ENCODE measurements at regions not wholly inside any gene's neighbourhood (a gene's known extent, or its start where the extent isn't known, plus 50 kb on each side); places are given as distances from the start of the nearest gene placed in this dataset.

- Histone ChIP-seq H3K27me3 (ENCODE audit: low read depth) (peaks cover 34% of the 10 kb centered on the region), H3K9me3 (no peaks in the 10 kb centered on the region), H3K36me3 (no peaks in the 10 kb centered on the region), H3K4me1 (no peaks in the 10 kb centered on the region), H3K27ac (no peak overlapping the region), H3K4me3 (no peak overlapping the region)
- intact Hi-C loops (cut with DNase I): no loop called here
- no peak for ATAC-seq
- no peak for DNase-seq
- no peak for TF ChIP-seq CTCF (IDR thresholded peaks at IDR 0.05)
These were observed 51.4 kb upstream of the ACTRT2 start for GRCh38 chr1:2969845-2970291.

- no peak for TF ChIP-seq CTCF (IDR thresholded peaks at IDR 0.05)
- Histone ChIP-seq H3K27me3 (ENCODE audit: low read depth) (peaks cover 34% of the 10 kb centered on the region), H3K4me1 (no peaks in the 10 kb centered on the region), H3K9me3 (no peaks in the 10 kb centered on the region), H3K4me3 (no peak overlapping the region), H3K36me3 (no peaks in the 10 kb centered on the region), H3K27ac (no peak overlapping the region)
- ATAC-seq (no peak), DNase-seq (no peak)
- intact Hi-C loops (cut with DNase I): no loop called here
These were observed 50.8 kb upstream of the ACTRT2 start for GRCh38 chr1:2970311-2971071.

- no peaks in the 10 kb centered on the region for H3K4me1 ChIP-seq
- H3K9me3 ChIP-seq: no peaks in the 10 kb centered on the region
- H3K36me3 ChIP-seq: no peaks in the 10 kb centered on the region
- ATAC-seq: no peak
- no peak for TF ChIP-seq CTCF (IDR thresholded peaks at IDR 0.05)
- peaks cover 34% of the 10 kb centered on the region for H3K27me3 ChIP-seq (ENCODE audit: low read depth)
- DNase-seq: no peak
- intact Hi-C loops (cut with DNase I): no loop called here
- H3K27ac ChIP-seq: no peak overlapping the region
- no peak overlapping the region for H3K4me3 ChIP-seq
These were observed 50.2 kb upstream of the ACTRT2 start for GRCh38 chr1:2971101-2971501.
